ENCODE measurements at regions not wholly inside any gene's neighbourhood (a gene's known extent, or its start where the extent isn't known, plus 50 kb on each side); places are given as distances from the start of the nearest gene placed in this dataset.

- Mint-ChIP-seq H3K27me3 (ENCODE audit: low read depth) (no peaks in the 10 kb centered on the region), H3K9me3 (no peaks in the 10 kb centered on the region), H3K4me3 (no peak overlapping the region), H3K27ac (no peak overlapping the region), H3K36me3 (ENCODE audit: insufficient read depth in 1 of 3, low read depth in 3 of 3) (no peaks in the 10 kb centered on the region; a peak in 1 of 7 replicates), H3K4me1 (no peaks in the 10 kb centered on the region)
- H3K23ac ChIP-seq (ENCODE audit: insufficient read length, low read depth, low read length): no peak overlapping the region
- H3K27ac ChIP-seq (ENCODE audit: insufficient read length, low read depth, low read length): no peak overlapping the region
- H2BK120ac ChIP-seq (ENCODE audit: low read depth, low read length, poor library complexity, severe bottlenecking): no peak overlapping the region
- H3K56ac ChIP-seq (ENCODE audit: insufficient read length, low read depth, low read length): no peak overlapping the region
- no peak overlapping the region for H3K9ac ChIP-seq (ENCODE audit: extremely low read depth, insufficient read length, low read length)
- H3T11ph ChIP-seq (ENCODE audit: low read length): no peak overlapping the region
- no peak overlapping the region for H2BK15ac ChIP-seq (ENCODE audit: low read depth, low read length)
- no peak overlapping the region for H3K18ac ChIP-seq (ENCODE audit: insufficient read length, low read depth, low read length)
- no peak overlapping the region for H2BK5ac ChIP-seq (ENCODE audit: insufficient read length, low read length)
- no peaks in the 10 kb centered on the region for H4K20me1 ChIP-seq (ENCODE audit: control insufficient read depth, insufficient read depth, insufficient read length)
- H4K5ac ChIP-seq (ENCODE audit: insufficient read length, low read depth, low read length): no peak overlapping the region
- no peaks in the 10 kb centered on the region for H3K23me2 ChIP-seq (ENCODE audit: insufficient read length, low read depth, low read length, poor library complexity, severe bottlenecking)
- no peaks in the 10 kb centered on the region for H3K27me3 ChIP-seq (ENCODE audit: insufficient read depth, low read length)
- no peaks in the 10 kb centered on the region for H3K4me1 ChIP-seq (ENCODE audit: insufficient read depth, low read length)
- H2BK20ac ChIP-seq (ENCODE audit: low read depth, low read length, poor library complexity, severe bottlenecking): no peak overlapping the region
- no peak overlapping the region for H4K91ac ChIP-seq (ENCODE audit: insufficient read length, low read depth, low read length)
- no peak overlapping the region for H3K4me2 ChIP-seq (ENCODE audit: insufficient read depth, insufficient read length, low read length)
- H3K9me3 ChIP-seq (ENCODE audit: control insufficient read depth, low read depth, low read length): no peaks in the 10 kb centered on the region
- WGBS (ENCODE audit: extremely low coverage, insufficient read length, low lambda C conversion rate): no CpG with 5 or more reads among the region's 1 CpG
- DNase-seq: no peak
- H3K79me2 ChIP-seq (ENCODE audit: insufficient read depth, low read length): no peaks in the 10 kb centered on the region
- H2BK12ac ChIP-seq (ENCODE audit: insufficient read length, low read depth, low read length): no peak overlapping the region
- H3K4ac ChIP-seq (ENCODE audit: low read depth, low read length): no peak overlapping the region
- H3K79me1 ChIP-seq (ENCODE audit: insufficient read depth, low read depth, low read length, poor library complexity, severe bottlenecking): no peaks in the 10 kb centered on the region
- H2AFZ ChIP-seq (ENCODE audit: low read length): no peak overlapping the region
- no peak overlapping the region for H2AK5ac ChIP-seq (ENCODE audit: insufficient read length, low read length)
- H4K8ac ChIP-seq (replicated peaks; ENCODE audit: insufficient read length, low read depth, low read length): no peak overlapping the region
- H3K14ac ChIP-seq (ENCODE audit: insufficient read depth, low read length): no peak overlapping the region
- no peak for TF ChIP-seq CTCF (conservative IDR thresholded peaks at IDR 0.05)
These were observed 149.5 kb upstream of the PHF14 start for GRCh38 chr7:10824154-10824553.

All from H9 (cell line).